HG03103 (cell line): ENCODE measurements at regions not wholly inside any gene's neighbourhood (a gene's known extent, or its start where the extent isn't known, plus 50 kb on each side); places are given as distances from the start of the nearest gene placed in this dataset.
"Not testable (repeated sequence)": the region's sequence is repeated elsewhere in the genome, so short reads cannot be mapped to it uniquely, and the experiment has no call there.

Experiments used
- ATAC-seq: cut with Tn5 transposase; IDR thresholded peaks from one replicate; pipeline ENCODE4 v1.9.1; 2021; ENCODE audit warnings: low read depth; ENCODE audit not compliant: unreplicated experiment

GRCh38 chr2:64742678-64743077 is 89.0 kb upstream of the SERTAD2 start:
- no peak for ATAC-seq

- ATAC-seq: no peak
Observed at GRCh38 chr2:64743739-64744330, 90.1 kb upstream of the SERTAD2 start.

GRCh38 chr2:64745562-64745961 is 91.8 kb upstream of the SERTAD2 start:
- no peak for ATAC-seq

GRCh38 chr2:64747690-64748091 is 94.0 kb upstream of the SERTAD2 start:
- ATAC-seq: not testable (repeated sequence)

- no peak for ATAC-seq
Observed at GRCh38 chr2:64748147-64748546, 94.4 kb upstream of the SERTAD2 start.

GRCh38 chr2:64748561-64748960 is 94.8 kb upstream of the SERTAD2 start:
- ATAC-seq: no peak

- no peak for ATAC-seq
Observed at GRCh38 chr2:64749446-64749845, 95.7 kb upstream of the SERTAD2 start.

- no peak for ATAC-seq
Observed at GRCh38 chr2:64750001-64750816, 96.5 kb upstream of the SERTAD2 start.

GRCh38 chr2:64750817-64751285 is 97.1 kb upstream of the SERTAD2 start:
- ATAC-seq: peak; percentile 73

- peak; percentile 69 for ATAC-seq
Observed at GRCh38 chr2:64751286-64752260, 97.9 kb upstream of the SERTAD2 start.

GRCh38 chr2:64753399-64753798 is 99.7 kb upstream of the SERTAD2 start:
- no peak for ATAC-seq

GRCh38 chr2:64754570-64754969 is 100.9 kb upstream of the SERTAD2 start:
- no peak for ATAC-seq

GRCh38 chr2:64757126-64757525 is 103.4 kb upstream of the SERTAD2 start:
- no peak for ATAC-seq

- ATAC-seq: no peak
Observed at GRCh38 chr2:64760128-64760527, 106.4 kb upstream of the SERTAD2 start.

- ATAC-seq: no peak
Observed at GRCh38 chr2:64762301-64762997, 108.7 kb upstream of the SERTAD2 start.

GRCh38 chr2:64763126-64763525 is 109.4 kb upstream of the SERTAD2 start:
- ATAC-seq: no peak

GRCh38 chr2:64765160-64765805 is 111.6 kb upstream of the SERTAD2 start:
- no peak for ATAC-seq

GRCh38 chr2:64766841-64767669 is 113.3 kb upstream of the SERTAD2 start:
- ATAC-seq: peak; percentile 33
